ENCODE measurements at regions not wholly inside any gene's neighbourhood (a gene's known extent, or its start where the extent isn't known, plus 50 kb on each side); places are given as distances from the start of the nearest gene placed in this dataset.

- TF ChIP-seq, protein P1, sequence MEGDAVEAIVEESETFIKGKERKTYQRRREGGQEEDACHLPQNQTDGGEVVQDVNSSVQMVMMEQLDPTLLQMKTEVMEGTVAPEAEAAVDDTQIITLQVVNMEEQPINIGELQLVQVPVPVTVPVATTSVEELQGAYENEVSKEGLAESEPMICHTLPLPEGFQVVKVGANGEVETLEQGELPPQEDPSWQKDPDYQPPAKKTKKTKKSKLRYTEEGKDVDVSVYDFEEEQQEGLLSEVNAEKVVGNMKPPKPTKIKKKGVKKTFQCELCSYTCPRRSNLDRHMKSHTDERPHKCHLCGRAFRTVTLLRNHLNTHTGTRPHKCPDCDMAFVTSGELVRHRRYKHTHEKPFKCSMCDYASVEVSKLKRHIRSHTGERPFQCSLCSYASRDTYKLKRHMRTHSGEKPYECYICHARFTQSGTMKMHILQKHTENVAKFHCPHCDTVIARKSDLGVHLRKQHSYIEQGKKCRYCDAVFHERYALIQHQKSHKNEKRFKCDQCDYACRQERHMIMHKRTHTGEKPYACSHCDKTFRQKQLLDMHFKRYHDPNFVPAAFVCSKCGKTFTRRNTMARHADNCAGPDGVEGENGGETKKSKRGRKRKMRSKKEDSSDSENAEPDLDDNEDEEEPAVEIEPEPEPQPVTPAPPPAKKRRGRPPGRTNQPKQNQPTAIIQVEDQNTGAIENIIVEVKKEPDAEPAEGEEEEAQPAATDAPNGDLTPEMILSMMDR (IDR thresholded peaks at IDR 0.05), result no peak
- no peak for TF ChIP-seq POLR2AphosphoS5 (IDR thresholded peaks at IDR 0.05; ENCODE audit: low read depth, low read length)
Observed at GRCh38 chr18:60675126-60675525, 302.6 kb upstream of the MC4R start.
